CD4-positive, alpha-beta memory T cell (primary cell): ENCODE measurements at regions not wholly inside any gene's neighbourhood (a gene's known extent, or its start where the extent isn't known, plus 50 kb on each side); places are given as distances from the start of the nearest gene placed in this dataset.

Experiments used
- CTCF ChIA-PET: fragments of 350-600 bp; sonication (Branson Sonifier 250); formaldehyde crosslinking; loops from one replicate; lab custom pipeline; 2021; ENCODE audit warnings: inconsistent platforms; ENCODE audit not compliant: partially characterized antibody; lab: Charles Lee
- POLR2A ChIA-PET: fragments of 350-600 bp; sonication (Branson Sonifier 250); formaldehyde crosslinking; loops from one replicate; lab custom pipeline; 2021; ENCODE audit not compliant: partially characterized antibody; lab: Charles Lee
- DNase-seq, 5 donors: peaks; one replicate each; pipeline versions ENCODE4 v3.0.0 to v3.0.0-alpha.2; 2020 to 2022; ENCODE audit warnings: mixed read lengths in 1 of 5
- H3K27ac ChIP-seq: one replicate; pipeline ENCODE4 v1.7.0; 2013; ENCODE audit warnings: low read depth, low read length
- H3K27me3 ChIP-seq: 2 replicates; pipeline ENCODE4 v1.7.0; 2013; ENCODE audit warnings: mild to moderate bottlenecking, low read length, moderate library complexity; ENCODE audit not compliant: insufficient read depth
- H3K36me3 ChIP-seq: 2 replicates; pipeline ENCODE4 v1.7.0; 2013; ENCODE audit warnings: mild to moderate bottlenecking, low read length, moderate library complexity; ENCODE audit not compliant: insufficient read depth
- H3K4me1 ChIP-seq: 2 replicates; pipeline ENCODE4 v1.7.0; 2013; ENCODE audit warnings: mild to moderate bottlenecking, low read length, moderate library complexity; ENCODE audit not compliant: insufficient read depth
- H3K4me3 ChIP-seq, 2 donors: one replicate each; pipeline ENCODE4 v1.7.0; 2013; ENCODE audit warnings: low read length in 2 of 2, mild to moderate bottlenecking in 1 of 2
- H3K9me3 ChIP-seq, 2 donors: one replicate each; pipeline ENCODE4 v1.7.0; 2013; ENCODE audit warnings: low read length in 2 of 2, control low read depth in 1 of 2; ENCODE audit not compliant: control insufficient read depth in 1 of 2
- H3K27ac Mint-ChIP-seq, 7 donors: one replicate each; pipeline ENCODE4 v1.8.0; 2020 to 2021; ENCODE audit warnings: mixed read lengths in 7 of 7, mild to moderate bottlenecking in 6 of 7, inconsistent platforms in 3 of 7, moderate library complexity in 3 of 7
- H3K27me3 Mint-ChIP-seq, 2 donors: one replicate each; pipeline ENCODE4 v1.8.0; 2020 to 2021; ENCODE audit warnings: mixed read lengths in 2 of 2
- H3K36me3 Mint-ChIP-seq, 2 donors: one replicate each; pipeline ENCODE4 v1.8.0; 2020 to 2021; ENCODE audit warnings: mixed read lengths in 2 of 2, inconsistent platforms in 1 of 2, mild to moderate bottlenecking in 1 of 2
- H3K4me1 Mint-ChIP-seq, 4 donors: one replicate each; pipeline ENCODE4 v1.8.0; 2020 to 2021; ENCODE audit warnings: mixed read lengths in 4 of 4, mild to moderate bottlenecking in 1 of 4
- H3K4me3 Mint-ChIP-seq, 8 donors: one replicate each; pipeline ENCODE4 v1.8.0; 2020 to 2021; ENCODE audit warnings: mixed read lengths in 8 of 8, mild to moderate bottlenecking in 7 of 8, moderate library complexity in 6 of 8, inconsistent platforms in 3 of 8
- H3K9me3 Mint-ChIP-seq, 8 donors: one replicate each; pipeline ENCODE4 v1.8.0; 2020 to 2021; ENCODE audit warnings: mixed read lengths in 8 of 8, mild to moderate bottlenecking in 5 of 8, inconsistent platforms in 3 of 8, moderate library complexity in 1 of 8
- intact Hi-C: fragments of 100-400 bp; cut with micrococcal nuclease; formaldehyde crosslinking; loops from one replicate; pipeline ENCODE4 v1.15.1; 2023

DNA sequence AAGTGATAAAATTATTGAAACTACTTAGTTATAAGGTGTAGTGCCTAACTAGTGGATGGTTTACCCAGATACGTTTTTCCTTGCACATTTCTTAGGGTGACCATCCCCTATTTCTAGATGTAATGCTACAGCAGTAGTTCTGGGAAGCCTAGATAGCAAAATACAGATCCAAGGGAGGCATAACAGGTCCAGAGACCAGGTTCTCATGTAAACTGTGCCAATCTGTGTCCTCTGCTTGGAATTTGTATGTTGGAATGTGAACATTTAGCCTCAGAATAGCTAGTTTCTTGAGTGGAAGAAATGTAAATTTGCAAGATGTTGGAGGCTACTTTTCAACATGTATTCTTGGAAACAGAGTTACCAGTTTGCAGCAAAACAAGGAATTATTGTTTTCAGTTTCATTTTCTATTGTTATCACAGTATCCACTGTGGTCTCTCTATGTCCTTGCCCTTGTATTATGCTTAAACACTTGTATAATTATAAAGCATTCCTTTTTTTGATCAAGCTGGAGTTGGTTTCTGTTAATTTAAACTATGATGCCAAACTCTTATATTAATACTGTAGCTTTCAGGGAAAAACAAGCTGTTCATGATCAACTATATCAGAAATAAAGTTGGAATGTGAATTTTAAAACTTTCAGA is 102.0 kb upstream of the BRINP3 start:
- H3K27me3 Mint-ChIP-seq: no peaks in the 10 kb centered on the region
- CTCF ChIA-PET: no interaction called here
- intact Hi-C loops: no loop called here
- H3K36me3 Mint-ChIP-seq: no peaks in the 10 kb centered on the region
- no peaks in the 10 kb centered on the region for H3K4me1 Mint-ChIP-seq
- H3K27ac Mint-ChIP-seq: no peak overlapping the region
- POLR2A ChIA-PET: no interaction called here
- H3K9me3 Mint-ChIP-seq: peaks cover 0 to 23% (median 7%) of the 10 kb centered on the region in 8 donors
- no peaks in the 10 kb centered on the region for H3K9me3 ChIP-seq
- H3K27me3 ChIP-seq: no peaks in the 10 kb centered on the region
- no peak for DNase-seq
- H3K27ac ChIP-seq: no peak overlapping the region
- H3K4me3 ChIP-seq: no peak overlapping the region
- H3K4me1 ChIP-seq: no peaks in the 10 kb centered on the region
- H3K4me3 Mint-ChIP-seq: no peak overlapping the region
- H3K36me3 ChIP-seq: no peaks in the 10 kb centered on the region

DNA sequence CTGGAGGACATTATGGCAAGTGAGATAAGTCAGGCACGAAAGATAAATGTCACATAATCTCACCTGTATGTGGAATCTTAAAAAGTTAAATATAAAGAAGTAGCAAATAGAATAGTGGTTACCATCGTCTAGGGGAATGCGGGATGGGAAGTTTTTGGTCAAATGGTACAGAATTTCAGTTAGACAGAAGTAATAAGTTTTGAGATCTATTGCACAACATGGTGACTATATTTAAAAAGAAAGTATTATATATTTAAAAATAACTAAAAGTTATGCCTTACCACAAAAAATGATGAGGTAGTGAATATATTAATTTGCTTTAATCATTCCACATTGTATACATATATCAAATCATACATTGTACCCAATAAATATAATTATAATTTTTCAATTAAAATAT is 106.2 kb upstream of the BRINP3 start:
- H3K4me1 Mint-ChIP-seq: no peaks in the 10 kb centered on the region
- H3K36me3 Mint-ChIP-seq: no peaks in the 10 kb centered on the region
- Histone ChIP-seq H3K9me3 (no peaks in the 10 kb centered on the region), H3K27me3 (no peaks in the 10 kb centered on the region), H3K4me1 (no peaks in the 10 kb centered on the region), H3K27ac (no peak overlapping the region), H3K4me3 (no peak overlapping the region), H3K36me3 (no peaks in the 10 kb centered on the region)
- no peak for DNase-seq
- POLR2A ChIA-PET: no interaction called here
- intact Hi-C loops: no loop called here
- H3K9me3 Mint-ChIP-seq: peaks cover 0 to 16% (median 5%) of the 10 kb centered on the region in 8 donors
- H3K4me3 Mint-ChIP-seq: no peak overlapping the region
- no peaks in the 10 kb centered on the region for H3K27me3 Mint-ChIP-seq
- CTCF ChIA-PET: no interaction called here
- no peak overlapping the region for H3K27ac Mint-ChIP-seq

DNA sequence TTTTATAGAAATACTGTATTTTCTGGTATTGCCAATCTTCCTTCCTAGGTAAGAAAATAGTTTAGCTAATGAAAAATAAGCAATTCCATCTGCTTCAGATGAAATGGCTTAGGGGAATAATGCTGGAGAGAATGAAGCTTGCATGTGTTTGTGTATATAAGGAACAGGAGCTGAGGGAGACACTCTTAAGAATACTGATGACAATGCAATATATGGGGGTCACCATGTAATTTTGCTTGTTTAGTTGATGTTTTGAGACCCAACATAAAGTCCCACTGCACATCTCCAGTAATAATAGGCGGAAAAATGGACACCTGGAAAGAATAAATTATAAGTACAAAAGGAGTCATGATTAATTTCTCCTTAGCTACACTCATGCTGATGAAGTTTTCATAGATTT is 110.8 kb upstream of the BRINP3 start:
- CTCF ChIA-PET: no interaction called here
- H3K36me3 ChIP-seq: no peaks in the 10 kb centered on the region
- no peak for DNase-seq
- no peak overlapping the region for H3K4me3 Mint-ChIP-seq
- H3K4me1 Mint-ChIP-seq: no peaks in the 10 kb centered on the region
- no peaks in the 10 kb centered on the region for H3K9me3 ChIP-seq
- H3K9me3 Mint-ChIP-seq: peaks cover 0 to 13% (median 7%) of the 10 kb centered on the region in 8 donors
- H3K36me3 Mint-ChIP-seq: no peaks in the 10 kb centered on the region
- H3K4me1 ChIP-seq: no peaks in the 10 kb centered on the region
- H3K27ac ChIP-seq: no peak overlapping the region
- intact Hi-C loops: no loop called here
- POLR2A ChIA-PET: no interaction called here
- no peaks in the 10 kb centered on the region for H3K27me3 ChIP-seq
- no peaks in the 10 kb centered on the region for H3K27me3 Mint-ChIP-seq
- H3K27ac Mint-ChIP-seq: no peak overlapping the region
- H3K4me3 ChIP-seq: no peak overlapping the region

DNA sequence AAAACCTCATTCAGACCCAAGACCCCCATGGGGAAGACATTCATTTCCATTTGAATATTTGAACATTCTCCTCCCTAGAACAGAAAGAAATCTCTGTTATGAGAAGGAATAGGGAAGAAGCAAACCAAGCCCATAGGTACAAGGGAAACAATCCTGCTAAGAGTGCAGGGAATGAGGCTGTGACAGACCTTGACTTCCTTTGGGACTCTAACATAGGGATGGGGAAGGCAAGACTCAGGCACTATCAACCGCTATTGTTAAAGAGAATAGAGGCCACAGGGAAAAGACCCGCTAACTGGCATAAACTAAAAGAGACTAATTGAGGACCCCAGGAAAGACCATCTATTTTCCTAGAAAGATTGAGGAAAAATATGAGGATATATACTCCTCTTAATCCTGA is 117.8 kb upstream of the BRINP3 start:
- Histone ChIP-seq H3K27me3 (no peaks in the 10 kb centered on the region), H3K9me3 (peaks cover 0 to 2% of the 10 kb centered on the region in 2 donors), H3K4me1 (no peaks in the 10 kb centered on the region), H3K36me3 (no peaks in the 10 kb centered on the region), H3K4me3 (no peak overlapping the region), H3K27ac (no peak overlapping the region)
- Mint-ChIP-seq H3K9me3 (peaks cover 0 to 12% (median 6%) of the 10 kb centered on the region in 8 donors), H3K27me3 (no peaks in the 10 kb centered on the region), H3K4me1 (no peaks in the 10 kb centered on the region), H3K4me3 (no peak overlapping the region), H3K36me3 (no peaks in the 10 kb centered on the region), H3K27ac (no peak overlapping the region)
- intact Hi-C loops: no loop called here
- DNase-seq: no peak
- POLR2A ChIA-PET: no interaction called here
- CTCF ChIA-PET: no interaction called here

DNA sequence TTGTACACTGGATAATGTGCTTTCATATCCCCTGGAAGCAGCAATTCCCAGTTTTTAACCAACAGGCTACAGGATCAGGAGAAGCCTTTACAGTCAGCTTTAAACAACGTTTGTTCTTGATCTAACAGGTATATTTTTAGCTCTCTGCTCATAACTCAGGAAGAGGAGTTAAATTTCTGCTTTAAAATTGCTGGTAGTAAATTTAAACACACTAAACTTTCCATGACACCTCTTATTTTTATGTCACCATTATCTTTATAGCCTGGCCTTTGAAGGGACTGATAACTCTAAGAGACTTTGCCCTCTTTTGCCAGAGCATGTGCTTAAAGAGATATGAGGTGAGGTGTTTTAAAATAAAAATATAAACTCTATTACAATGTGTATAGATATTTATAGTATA is 119.6 kb upstream of the BRINP3 start:
- Mint-ChIP-seq H3K27ac (no peak overlapping the region), H3K4me1 (no peaks in the 10 kb centered on the region), H3K9me3 (peaks cover 0 to 14% (median 3%) of the 10 kb centered on the region in 8 donors), H3K27me3 (no peaks in the 10 kb centered on the region), H3K4me3 (no peak overlapping the region), H3K36me3 (no peaks in the 10 kb centered on the region)
- H3K27ac ChIP-seq: no peak overlapping the region
- no peaks in the 10 kb centered on the region for H3K27me3 ChIP-seq
- no peak overlapping the region for H3K4me3 ChIP-seq
- intact Hi-C loops: no loop called here
- H3K4me1 ChIP-seq: no peaks in the 10 kb centered on the region
- DNase-seq: no peak
- POLR2A ChIA-PET: no interaction called here
- CTCF ChIA-PET: no interaction called here
- H3K9me3 ChIP-seq: peaks cover 0 to 2% of the 10 kb centered on the region in 2 donors
- no peaks in the 10 kb centered on the region for H3K36me3 ChIP-seq

DNA sequence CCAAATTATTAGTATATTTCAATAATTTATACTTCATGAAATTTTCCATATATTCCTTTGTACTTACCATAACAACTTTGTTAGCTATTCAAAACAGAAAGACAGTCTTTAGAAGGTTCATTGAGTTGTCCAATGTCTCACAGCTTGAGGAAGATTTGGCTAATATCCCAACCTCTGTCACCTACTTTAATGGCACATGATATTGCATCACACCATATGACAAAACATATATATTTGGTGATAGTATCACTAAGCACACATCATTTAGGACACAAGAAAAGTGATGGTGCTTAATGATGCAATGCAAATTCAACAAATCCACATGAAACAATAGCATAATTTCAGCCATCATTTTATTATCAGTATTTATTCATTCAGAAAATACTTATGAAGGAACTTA is 122.0 kb upstream of the BRINP3 start:
- intact Hi-C loops: no loop called here
- CTCF ChIA-PET: no interaction called here

DNA sequence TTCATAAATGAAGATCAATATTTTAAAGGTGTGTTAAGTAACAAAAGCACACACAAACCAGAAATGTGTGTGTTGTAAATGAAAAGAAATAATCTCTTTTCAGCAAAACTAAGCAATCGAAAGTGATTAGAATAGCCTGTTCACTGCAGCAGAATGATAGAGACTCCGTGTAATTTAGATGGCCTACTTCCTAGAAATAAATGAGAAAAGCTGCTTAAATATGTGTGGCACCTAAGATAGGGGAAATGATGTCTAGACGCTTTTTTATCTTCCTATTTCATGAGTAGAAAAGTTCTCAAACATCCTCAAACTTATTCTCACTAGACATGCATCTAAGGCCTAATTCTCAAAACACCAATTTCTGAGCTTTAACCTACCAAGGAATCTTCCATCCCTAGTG is 124.7 kb upstream of the BRINP3 start:
- Histone ChIP-seq H3K36me3 (no peaks in the 10 kb centered on the region), H3K27ac (no peak overlapping the region), H3K27me3 (no peaks in the 10 kb centered on the region), H3K4me1 (no peaks in the 10 kb centered on the region), H3K9me3 (peaks cover 0 to 3% of the 10 kb centered on the region in 2 donors), H3K4me3 (no peak overlapping the region)
- H3K27me3 Mint-ChIP-seq: no peaks in the 10 kb centered on the region
- peaks cover 0 to 7% (median 3%) of the 10 kb centered on the region in 8 donors for H3K9me3 Mint-ChIP-seq
- H3K27ac Mint-ChIP-seq: no peak overlapping the region
- ChIA-PET POLR2A (no interaction called here), CTCF (no interaction called here)
- no peaks in the 10 kb centered on the region for H3K36me3 Mint-ChIP-seq
- H3K4me3 Mint-ChIP-seq: no peak overlapping the region
- intact Hi-C loops: no loop called here
- DNase-seq: no peak
- no peaks in the 10 kb centered on the region for H3K4me1 Mint-ChIP-seq

More for the DNA sequence above, 122.0 kb upstream of the BRINP3 start:
- H3K27ac ChIP-seq: no peak overlapping the region
- H3K4me3 ChIP-seq: no peak overlapping the region
- H3K4me1 ChIP-seq: no peaks in the 10 kb centered on the region
- H3K27me3 ChIP-seq: no peaks in the 10 kb centered on the region
- H3K36me3 ChIP-seq: no peaks in the 10 kb centered on the region
- Mint-ChIP-seq H3K27me3 (no peaks in the 10 kb centered on the region), H3K9me3 (peaks cover 0 to 10% (median 3%) of the 10 kb centered on the region in 8 donors), H3K27ac (no peak overlapping the region), H3K36me3 (no peaks in the 10 kb centered on the region), H3K4me1 (no peaks in the 10 kb centered on the region), H3K4me3 (no peak overlapping the region)
- POLR2A ChIA-PET: no interaction called here
- DNase-seq: no peak
- H3K9me3 ChIP-seq: peaks cover 0 to 5% of the 10 kb centered on the region in 2 donors
